H1 (cell line): ENCODE measurements at regions not wholly inside any gene's neighbourhood (a gene's known extent, or its start where the extent isn't known, plus 50 kb on each side); places are given as distances from the start of the nearest gene placed in this dataset.

Source experiments
- ATF3 ChIP-seq: IDR thresholded peaks from 2 replicates; pipeline ENCODE4 v1.6.1; 2011; ENCODE audit warnings: low read depth, mild to moderate bottlenecking, low read length; ENCODE audit not compliant: insufficient read depth
- FOSL1 ChIP-seq: IDR thresholded peaks from 2 replicates; pipeline ENCODE4 v1.6.1; 2011; ENCODE audit warnings: mild to moderate bottlenecking, low read depth, low read length, moderate library complexity; ENCODE audit not compliant: insufficient read depth
- GABPA ChIP-seq: IDR thresholded peaks from 2 replicates; pipeline ENCODE4 v1.6.1; 2011; ENCODE audit warnings: mild to moderate bottlenecking, low read length, moderate library complexity, borderline replicate concordance; ENCODE audit not compliant: insufficient read depth
- GTF2F1 ChIP-seq: IDR thresholded peaks from 2 replicates; pipeline ENCODE4 v1.6.1; 2012; ENCODE audit warnings: low read depth, low read length, improper control_type of control experiment, borderline replicate concordance
- POU5F1 ChIP-seq: IDR thresholded peaks from 2 replicates; pipeline ENCODE4 v1.6.1; 2011; ENCODE audit warnings: low read depth, mild to moderate bottlenecking, low read length, moderate library complexity

- no peak for TF ChIP-seq FOSL1
- TF ChIP-seq GTF2F1, result no peak
- TF ChIP-seq ATF3, result no peak
- TF ChIP-seq GABPA, result no peak
- TF ChIP-seq POU5F1, result no peak
Observed at GRCh38 chr13:31056644-31057271, 104.9 kb downstream of the HSPH1 start (continued).
